Cardiac muscle cell (in vitro differentiated cells and primary cell): ENCODE measurements at regions not wholly inside any gene's neighbourhood (a gene's known extent, or its start where the extent isn't known, plus 50 kb on each side); places are given as distances from the start of the nearest gene placed in this dataset.

Experiments
- DNase-seq, 2 donors: peaks; one replicate each; pipeline versions ENCODE4 v3.0.0 to v3.0.0-alpha.2; 2010 to 2017; ENCODE audit warnings: low read depth in 1 of 2, low spot score in 1 of 2
- H3K27ac ChIP-seq: fragments of 200-600 bp; sonication (generic); 2 replicates; pipeline ENCODE4 v1.5.1; 2016
- H3K27me3 ChIP-seq: fragments of 200-600 bp; sonication (generic); 2 replicates; pipeline ENCODE4 v1.6.0; 2016; ENCODE audit warnings: control low read depth
- H3K36me3 ChIP-seq: fragments of 200-600 bp; sonication (generic); 2 replicates; pipeline ENCODE4 v1.5.1; 2016; ENCODE audit warnings: control low read depth
- H3K4me1 ChIP-seq: fragments of 200-600 bp; sonication (generic); 2 replicates; pipeline ENCODE4 v1.8.1; 2017; ENCODE audit warnings: low read depth, mild to moderate bottlenecking, mixed run types
- H3K4me3 ChIP-seq: fragments of 200-600 bp; sonication (generic); 2 replicates; pipeline ENCODE4 v1.5.1; 2016; ENCODE audit warnings: mild to moderate bottlenecking
- H3K9me3 ChIP-seq: fragments of 200-600 bp; sonication (generic); 2 replicates; pipeline ENCODE4 v1.5.1; 2017; ENCODE audit warnings: low read depth, mild to moderate bottlenecking, control low read depth
- TF ChIP-seq, protein P1 (sequence below): IDR thresholded peaks from 2 replicates; pipeline ENCODE4 v1.5.1; 2012; ENCODE audit warnings: low read depth, mild to moderate bottlenecking, low read length

DNA sequence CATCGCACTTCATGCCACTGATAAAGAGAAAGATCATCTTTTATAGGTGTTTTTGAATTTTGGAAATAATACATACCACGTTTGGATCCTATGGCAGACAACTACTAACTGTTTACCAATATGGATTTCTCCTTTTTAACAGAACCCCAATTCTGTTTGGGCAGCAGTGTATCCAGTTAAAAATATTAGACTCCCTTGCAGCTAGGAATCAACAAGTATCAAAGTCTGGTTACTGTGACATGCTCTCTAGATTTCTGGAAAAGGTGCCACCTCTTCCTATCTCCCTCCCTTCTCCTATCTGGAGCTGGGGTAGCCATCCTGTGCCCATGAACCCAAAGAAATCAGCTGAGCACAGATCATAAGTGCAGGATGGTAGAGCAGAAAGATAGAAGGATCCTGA is 54.1 kb upstream of the DTNBP1 start:
- no peak for DNase-seq
- TF ChIP-seq, protein P1, sequence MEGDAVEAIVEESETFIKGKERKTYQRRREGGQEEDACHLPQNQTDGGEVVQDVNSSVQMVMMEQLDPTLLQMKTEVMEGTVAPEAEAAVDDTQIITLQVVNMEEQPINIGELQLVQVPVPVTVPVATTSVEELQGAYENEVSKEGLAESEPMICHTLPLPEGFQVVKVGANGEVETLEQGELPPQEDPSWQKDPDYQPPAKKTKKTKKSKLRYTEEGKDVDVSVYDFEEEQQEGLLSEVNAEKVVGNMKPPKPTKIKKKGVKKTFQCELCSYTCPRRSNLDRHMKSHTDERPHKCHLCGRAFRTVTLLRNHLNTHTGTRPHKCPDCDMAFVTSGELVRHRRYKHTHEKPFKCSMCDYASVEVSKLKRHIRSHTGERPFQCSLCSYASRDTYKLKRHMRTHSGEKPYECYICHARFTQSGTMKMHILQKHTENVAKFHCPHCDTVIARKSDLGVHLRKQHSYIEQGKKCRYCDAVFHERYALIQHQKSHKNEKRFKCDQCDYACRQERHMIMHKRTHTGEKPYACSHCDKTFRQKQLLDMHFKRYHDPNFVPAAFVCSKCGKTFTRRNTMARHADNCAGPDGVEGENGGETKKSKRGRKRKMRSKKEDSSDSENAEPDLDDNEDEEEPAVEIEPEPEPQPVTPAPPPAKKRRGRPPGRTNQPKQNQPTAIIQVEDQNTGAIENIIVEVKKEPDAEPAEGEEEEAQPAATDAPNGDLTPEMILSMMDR, result no peak
- Histone ChIP-seq H3K4me3 (no peak overlapping the region), H3K27me3 (no peaks in the 10 kb centered on the region), H3K9me3 (no peaks in the 10 kb centered on the region), H3K27ac (no peak overlapping the region), H3K4me1 (no peaks in the 10 kb centered on the region), H3K36me3 (no peaks in the 10 kb centered on the region)

GRCh38 chr6:15715851-15716250 is 53.0 kb upstream of the DTNBP1 start:
- DNase-seq, result no peak
- Histone ChIP-seq H3K27me3 (no peaks in the 10 kb centered on the region), H3K4me1 (no peaks in the 10 kb centered on the region), H3K36me3 (no peaks in the 10 kb centered on the region), H3K27ac (no peak overlapping the region), H3K4me3 (no peak overlapping the region), H3K9me3 (no peaks in the 10 kb centered on the region)
- TF ChIP-seq, protein P1, result no peak

DNA sequence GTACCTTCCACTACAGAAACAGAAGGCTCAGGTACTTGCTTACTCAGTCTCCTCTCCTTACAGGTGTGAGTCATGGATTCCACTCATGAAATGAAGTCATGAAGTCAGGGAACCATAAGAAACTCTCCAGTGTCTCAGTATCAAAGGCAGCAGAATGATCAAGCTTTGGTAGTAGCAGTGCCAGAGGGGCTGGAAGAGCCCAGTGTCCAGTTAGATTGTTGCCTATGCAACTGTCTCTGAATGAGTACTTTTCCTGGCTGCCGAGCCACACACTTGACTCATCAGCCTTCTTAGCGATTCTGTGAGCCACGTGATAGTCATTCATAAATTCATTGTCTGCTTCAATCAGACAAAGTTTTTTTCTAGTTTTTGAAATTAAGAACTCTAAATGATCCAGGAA is 52.2 kb upstream of the DTNBP1 start:
- no peaks in the 10 kb centered on the region for H3K27me3 ChIP-seq
- H3K27ac ChIP-seq, result no peak overlapping the region
- TF ChIP-seq, protein P1, result no peak
- no peaks in the 10 kb centered on the region for H3K9me3 ChIP-seq
- no peak overlapping the region for H3K4me3 ChIP-seq
- no peaks in the 10 kb centered on the region for H3K4me1 ChIP-seq
- DNase-seq, result peak in 1 of 2 donors; percentile 27
- H3K36me3 ChIP-seq, result no peaks in the 10 kb centered on the region

- TF ChIP-seq, protein P1, result no peak
- Histone ChIP-seq H3K4me3 (no peak overlapping the region), H3K4me1 (no peaks in the 10 kb centered on the region), H3K27ac (no peak overlapping the region), H3K9me3 (no peaks in the 10 kb centered on the region), H3K27me3 (no peaks in the 10 kb centered on the region), H3K36me3 (no peaks in the 10 kb centered on the region)
- DNase-seq, result no peak
Observed at GRCh38 chr6:15714658-15715057, 51.8 kb upstream of the DTNBP1 start.

DNA sequence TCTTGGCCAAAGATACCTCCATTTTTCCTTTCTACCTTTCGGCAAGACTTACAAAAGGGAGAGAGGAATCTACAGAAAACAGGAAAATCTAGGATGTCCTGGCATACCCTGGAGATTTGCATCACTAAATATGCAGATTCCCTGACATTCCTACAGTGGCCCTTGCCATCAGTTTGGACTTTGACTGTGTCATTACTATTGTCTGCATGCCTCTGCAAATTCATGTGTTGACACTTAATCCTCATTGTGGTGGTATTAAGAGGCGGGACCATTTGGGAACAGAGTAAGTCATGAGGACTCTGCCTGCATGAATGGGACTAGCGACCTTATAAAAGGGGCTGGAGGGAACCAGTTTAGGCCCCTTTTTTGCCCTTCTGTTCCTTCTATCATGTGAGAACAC is 50.5 kb upstream of the DTNBP1 start:
- no peaks in the 10 kb centered on the region for H3K9me3 ChIP-seq
- TF ChIP-seq, protein P1, result no peak
- DNase-seq, result no peak

GRCh38 chr6:15712797-15713196 is 50.0 kb upstream of the DTNBP1 start:
- H3K27me3 ChIP-seq, result no peaks in the 10 kb centered on the region
- H3K4me1 ChIP-seq, result no peaks in the 10 kb centered on the region
- H3K4me3 ChIP-seq, result no peak overlapping the region
- H3K9me3 ChIP-seq, result no peaks in the 10 kb centered on the region
- DNase-seq, result no peak
- TF ChIP-seq, protein P1, result no peak
- no peak overlapping the region for H3K27ac ChIP-seq
- no peaks in the 10 kb centered on the region for H3K36me3 ChIP-seq

More for the DNA sequence above, 50.5 kb upstream of the DTNBP1 start:
- Histone ChIP-seq H3K27ac (no peak overlapping the region), H3K4me1 (no peaks in the 10 kb centered on the region), H3K27me3 (no peaks in the 10 kb centered on the region), H3K36me3 (no peaks in the 10 kb centered on the region), H3K4me3 (no peak overlapping the region)
